ENCODE measurements at regions not wholly inside any gene's neighbourhood (a gene's known extent, or its start where the extent isn't known, plus 50 kb on each side); places are given as distances from the start of the nearest gene placed in this dataset.

DNA sequence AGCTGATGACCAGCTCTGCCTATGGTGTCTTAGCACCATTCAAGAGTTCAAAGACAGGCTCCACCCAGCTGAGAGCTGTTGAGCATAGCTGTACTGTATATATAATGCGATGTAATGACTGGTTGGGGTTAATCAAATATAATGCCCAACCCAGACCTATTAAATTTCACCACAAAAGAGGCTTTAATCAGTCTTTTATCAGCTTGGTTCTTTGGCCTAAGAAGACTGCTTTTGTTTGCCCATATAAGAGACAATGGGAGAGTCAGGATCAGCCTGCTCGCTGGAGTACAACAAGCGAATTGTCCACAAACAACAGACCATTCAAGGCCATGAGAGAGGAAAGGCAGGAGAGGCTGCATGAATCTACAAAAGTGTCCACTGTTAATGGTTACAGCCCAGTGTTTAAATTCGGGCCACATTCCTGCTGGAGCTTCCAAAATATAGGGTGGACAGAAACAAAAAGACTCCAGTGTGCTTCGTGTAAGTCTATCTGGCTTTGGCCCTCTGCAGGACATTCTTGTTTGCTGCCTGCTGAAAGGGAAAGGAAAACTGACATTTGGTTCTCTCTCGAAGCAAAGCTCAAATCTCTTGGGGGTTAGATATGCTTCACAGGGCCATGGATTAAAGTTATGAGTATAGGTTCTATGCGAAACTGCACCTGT, 109.2 kb upstream of the FOXN2 start (continued):
- no peak for TF ChIP-seq NR2F1 (CRISPR knock-in tag; IDR thresholded peaks at IDR 0.05)
- peak; percentile 81; the same call in 1 of the 2 replicates for TF ChIP-seq ZNF605 (CRISPR knock-in tag; IDR thresholded peaks at IDR 0.05)
- no peak for TF ChIP-seq ZNF558 (CRISPR knock-in tag; IDR thresholded peaks at IDR 0.05; ENCODE audit: borderline replicate concordance)
- no peak for TF ChIP-seq ZNF432 (CRISPR knock-in tag; IDR thresholded peaks at IDR 0.05; ENCODE audit: borderline replicate concordance)
- peak; percentile 58; the same call in 1 of the 2 replicates for TF ChIP-seq BCL6 (CRISPR knock-in tag; IDR thresholded peaks at IDR 0.05)
- TF ChIP-seq AFF4 (CRISPR knock-in tag; IDR thresholded peaks at IDR 0.05), result no peak
- peak; percentile 48; the same call in 1 of the 2 replicates for TF ChIP-seq TFAP4 (IDR thresholded peaks at IDR 0.05; ENCODE audit: borderline replicate concordance, low read depth)
- TF ChIP-seq ZNF879 (CRISPR knock-in tag; IDR thresholded peaks at IDR 0.05), result no peak
- no peak for TF ChIP-seq ZNF678 (CRISPR knock-in tag; IDR thresholded peaks at IDR 0.05)
- peak; percentile 62; the same call in 1 of the 2 replicates for TF ChIP-seq ARNTL (CRISPR knock-in tag; IDR thresholded peaks at IDR 0.05)
- TF ChIP-seq, protein P1, sequence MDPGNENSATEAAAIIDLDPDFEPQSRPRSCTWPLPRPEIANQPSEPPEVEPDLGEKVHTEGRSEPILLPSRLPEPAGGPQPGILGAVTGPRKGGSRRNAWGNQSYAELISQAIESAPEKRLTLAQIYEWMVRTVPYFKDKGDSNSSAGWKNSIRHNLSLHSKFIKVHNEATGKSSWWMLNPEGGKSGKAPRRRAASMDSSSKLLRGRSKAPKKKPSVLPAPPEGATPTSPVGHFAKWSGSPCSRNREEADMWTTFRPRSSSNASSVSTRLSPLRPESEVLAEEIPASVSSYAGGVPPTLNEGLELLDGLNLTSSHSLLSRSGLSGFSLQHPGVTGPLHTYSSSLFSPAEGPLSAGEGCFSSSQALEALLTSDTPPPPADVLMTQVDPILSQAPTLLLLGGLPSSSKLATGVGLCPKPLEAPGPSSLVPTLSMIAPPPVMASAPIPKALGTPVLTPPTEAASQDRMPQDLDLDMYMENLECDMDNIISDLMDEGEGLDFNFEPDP (CRISPR knock-in tag; conservative IDR thresholded peaks at IDR 0.05), result 0 out of 2 replicates have a peak, but pooled peaks have one; percentile 31
- peak; percentile 97 for TF ChIP-seq SOX13 (IDR thresholded peaks at IDR 0.05)
- TF ChIP-seq SOX13 (CRISPR knock-in tag; conservative IDR thresholded peaks at IDR 0.05 in 1 of 2, IDR thresholded peaks at IDR 0.05 in 1 of 2), result peak in 1 of 2 experiments; percentile 100; a peak in 2 of 4 replicates
- no peak for TF ChIP-seq GABPA (IDR thresholded peaks at IDR 0.05; ENCODE audit: low read depth, low read length)
- TF ChIP-seq GABPA (CRISPR knock-in tag; IDR thresholded peaks at IDR 0.05; ENCODE audit: low read depth), result no peak
- peak; percentile 54; the same call in 1 of the 2 replicates for TF ChIP-seq CREM (IDR thresholded peaks at IDR 0.05)
- TF ChIP-seq CREM (CRISPR knock-in tag; IDR thresholded peaks at IDR 0.05), result no peak
- no peak for TF ChIP-seq AGO2 (optimal IDR thresholded peaks at IDR 0.05; ENCODE audit: low read depth, low read length)
- TF ChIP-seq, protein P2, sequence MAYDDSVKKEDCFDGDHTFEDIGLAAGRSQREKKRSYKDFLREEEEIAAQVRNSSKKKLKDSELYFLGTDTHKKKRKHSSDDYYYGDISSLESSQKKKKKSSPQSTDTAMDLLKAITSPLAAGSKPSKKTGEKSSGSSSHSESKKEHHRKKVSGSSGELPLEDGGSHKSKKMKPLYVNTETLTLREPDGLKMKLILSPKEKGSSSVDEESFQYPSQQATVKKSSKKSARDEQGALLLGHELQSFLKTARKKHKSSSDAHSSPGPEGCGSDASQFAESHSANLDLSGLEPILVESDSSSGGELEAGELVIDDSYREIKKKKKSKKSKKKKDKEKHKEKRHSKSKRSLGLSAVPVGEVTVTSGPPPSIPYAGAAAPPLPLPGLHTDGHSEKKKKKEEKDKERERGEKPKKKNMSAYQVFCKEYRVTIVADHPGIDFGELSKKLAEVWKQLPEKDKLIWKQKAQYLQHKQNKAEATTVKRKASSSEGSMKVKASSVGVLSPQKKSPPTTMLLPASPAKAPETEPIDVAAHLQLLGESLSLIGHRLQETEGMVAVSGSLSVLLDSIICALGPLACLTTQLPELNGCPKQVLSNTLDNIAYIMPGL (CRISPR knock-in tag; IDR thresholded peaks at IDR 0.05; ENCODE audit: borderline replicate concordance in 1 of 2, low read depth in 1 of 2), result peak; percentile 65 to 76; a peak in 2 of 4 replicates
- TF ChIP-seq, protein P3, sequence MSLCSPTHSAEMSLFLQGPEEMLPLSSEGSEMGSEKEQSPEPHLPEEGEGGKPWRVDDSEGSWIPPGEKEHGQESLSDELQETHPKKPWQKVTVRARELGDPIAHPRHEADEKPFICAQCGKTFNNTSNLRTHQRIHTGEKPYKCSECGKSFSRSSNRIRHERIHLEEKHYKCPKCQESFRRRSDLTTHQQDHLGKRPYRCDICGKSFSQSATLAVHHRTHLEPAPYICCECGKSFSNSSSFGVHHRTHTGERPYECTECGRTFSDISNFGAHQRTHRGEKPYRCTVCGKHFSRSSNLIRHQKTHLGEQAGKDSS (CRISPR knock-in tag; IDR thresholded peaks at IDR 0.05; ENCODE audit: borderline replicate concordance, low read depth), result no peak
- no peak for TF ChIP-seq SOX6 (IDR thresholded peaks at IDR 0.05)
- TF ChIP-seq SOX6 (CRISPR knock-in tag; IDR thresholded peaks at IDR 0.05), result peak; percentile 99
